ENCODE measurements at regions not wholly inside any gene's neighbourhood (a gene's known extent, or its start where the extent isn't known, plus 50 kb on each side); places are given as distances from the start of the nearest gene placed in this dataset.

GRCh38 chr5:56288873-56289601 is 55.9 kb upstream of the ANKRD55 start:
- H3K4me3 ChIP-seq (ENCODE audit: low read depth, low read length) = no peak overlapping the region

GRCh38 chr5:56286015-56286884 is 53.1 kb upstream of the ANKRD55 start:
- no peak overlapping the region for H3K4me3 ChIP-seq (ENCODE audit: low read depth, low read length)

DNA sequence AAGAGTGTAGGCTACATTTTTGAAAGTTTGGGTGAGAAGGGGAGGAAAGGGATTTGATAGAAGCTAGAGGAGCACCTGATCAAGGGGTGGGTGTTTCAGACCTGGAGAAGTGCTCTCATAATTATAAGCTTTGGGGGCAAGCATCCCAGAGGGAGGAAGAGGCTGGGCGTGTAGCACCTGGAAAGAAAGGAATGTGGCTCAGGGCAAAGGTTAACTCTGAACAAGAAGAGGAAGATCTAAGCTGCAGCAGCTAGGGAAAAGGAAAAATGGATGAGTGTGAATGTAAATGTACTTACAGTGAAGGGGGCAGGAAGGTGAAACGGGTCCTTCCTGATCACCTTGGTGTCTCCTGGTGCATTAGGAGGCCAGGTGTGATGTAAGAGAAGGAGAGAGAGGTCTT is 49.8 kb upstream of the ANKRD55 start:
- no peak overlapping the region for H3K4me3 ChIP-seq (ENCODE audit: low read depth, low read length)

Measured in iPS-11a (cell line).